PC-9 (cell line): ENCODE measurements at regions not wholly inside any gene's neighbourhood (a gene's known extent, or its start where the extent isn't known, plus 50 kb on each side); places are given as distances from the start of the nearest gene placed in this dataset.

ENCODE experiments used
- BruUV-seq: library from RNA; stranded (reverse); fragments of 400-500 nt; replicated peaks from 2 replicates; lab custom pipeline; 2021; lab: Mats Ljungman, UMichigan
- CTCF ChIA-PET: fragments of 300-600 bp; sonication (Branson Sonifier 250); formaldehyde crosslinking; loops from one replicate; lab custom pipeline; 2022; ENCODE audit warnings: antibody characterized with exemption; lab: Charles Lee
- POLR2A ChIA-PET: fragments of 300-600 bp; sonication (Branson Sonifier 250); formaldehyde crosslinking; loops from one replicate; lab custom pipeline; 2022; ENCODE audit warnings: antibody characterized with exemption; ENCODE audit not compliant: unreplicated experiment; lab: Charles Lee
- DNase-seq, 2 experiments: peaks; one replicate each; pipeline versions ENCODE4 v3.0.0 to v3.0.0-alpha.2; 2015 to 2022; ENCODE audit warnings: mixed read lengths in 1 of 2
- H2AFZ ChIP-seq: fragments of 200-600 bp; sonication (generic); 2 replicates; pipeline ENCODE4 v1.8.1; 2017; ENCODE audit warnings: antibody characterized with exemption
- H3F3A ChIP-seq: fragments of 200-600 bp; sonication (generic); 2 replicates; pipeline ENCODE4 v1.8.1; 2017; ENCODE audit warnings: antibody characterized with exemption, mild to moderate bottlenecking, low read depth; ENCODE audit not compliant: insufficient read depth
- H3K27ac ChIP-seq: fragments of 200-600 bp; sonication (generic); 2 replicates; pipeline ENCODE4 v1.6.1; 2016; ENCODE audit warnings: mixed run types
- H3K27me3 ChIP-seq: fragments of 200-600 bp; sonication (generic); 2 replicates; pipeline ENCODE4 v1.6.1; 2016; ENCODE audit warnings: low read depth, mixed run types; ENCODE audit not compliant: insufficient read depth
- H3K36me3 ChIP-seq: fragments of 200-600 bp; sonication (generic); 2 replicates; pipeline ENCODE4 v1.6.1; 2016; ENCODE audit warnings: low read depth, mixed run types
- H3K4me1 ChIP-seq: fragments of 200-600 bp; sonication (generic); replicated peaks from 2 replicates; pipeline ENCODE4 v1.6.1; 2016; ENCODE audit warnings: mixed run types; ENCODE audit not compliant: insufficient read depth
- H3K4me2 ChIP-seq: fragments of 200-600 bp; sonication (generic); 2 replicates; pipeline ENCODE4 v1.6.1; 2017; ENCODE audit warnings: mixed run types
- H3K4me3 ChIP-seq: fragments of 200-600 bp; sonication (generic); 2 replicates; pipeline ENCODE4 v1.6.1; 2016; ENCODE audit warnings: mixed run types
- H3K79me2 ChIP-seq: fragments of 200-600 bp; sonication (generic); 2 replicates; pipeline ENCODE4 v1.6.1; 2017; ENCODE audit warnings: low read depth, mixed run types
- H3K9me2 ChIP-seq: fragments of 200-600 bp; sonication (generic); 2 replicates; pipeline ENCODE4 v1.8.1; 2017; ENCODE audit warnings: mild to moderate bottlenecking; ENCODE audit not compliant: insufficient read depth
- H3K9me3 ChIP-seq: fragments of 200-600 bp; sonication (generic); 2 replicates; pipeline ENCODE4 v1.8.1; 2016; ENCODE audit warnings: low read depth; ENCODE audit not compliant: insufficient read depth
- H4K20me1 ChIP-seq: fragments of 200-600 bp; sonication (generic); 2 replicates; pipeline ENCODE4 v1.8.1; 2017; ENCODE audit not compliant: insufficient read depth
- EZH2 ChIP-seq: fragments of 200-600 bp; sonication (generic); IDR thresholded peaks from 2 replicates; pipeline ENCODE4 v1.8.0; 2017; ENCODE audit warnings: antibody characterized with exemption, low read depth
- intact Hi-C: fragments of 100-400 bp; cut with micrococcal nuclease; formaldehyde crosslinking; loops from one replicate; pipeline ENCODE4 v1.10.0; 2022; ENCODE audit not compliant: unreplicated experiment
- TF ChIP-seq, protein P1 (sequence below): fragments of 200-600 bp; sonication (generic); conservative IDR thresholded peaks from 2 replicates; pipeline ENCODE4 v1.6.1; 2017; ENCODE audit warnings: mixed run types, antibody characterized with exemption, mild to moderate bottlenecking, moderate library complexity

DNA sequence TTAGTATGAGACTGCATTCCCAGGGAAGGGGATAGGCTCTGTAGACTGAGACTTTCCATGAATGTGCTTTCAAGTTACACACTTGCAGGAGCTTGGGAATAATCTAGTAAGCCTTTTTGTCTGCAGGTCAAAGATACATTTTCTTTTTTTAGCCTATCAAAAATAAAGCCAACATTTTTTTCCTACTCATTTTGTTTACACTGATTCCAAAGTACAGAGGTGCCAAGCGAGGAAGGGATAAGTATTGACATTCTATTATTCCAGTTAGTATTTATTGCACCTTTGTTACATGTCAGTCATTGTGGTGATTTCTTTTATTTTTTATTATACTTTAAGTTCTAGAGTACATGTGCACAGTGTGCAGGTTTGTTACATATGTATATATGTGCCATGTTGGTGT, 413.0 kb upstream of the CHORDC1 start:
- CTCF ChIA-PET = no interaction called here
- H3K9me2 ChIP-seq = no peaks in the 10 kb centered on the region
- TF ChIP-seq, protein P1, sequence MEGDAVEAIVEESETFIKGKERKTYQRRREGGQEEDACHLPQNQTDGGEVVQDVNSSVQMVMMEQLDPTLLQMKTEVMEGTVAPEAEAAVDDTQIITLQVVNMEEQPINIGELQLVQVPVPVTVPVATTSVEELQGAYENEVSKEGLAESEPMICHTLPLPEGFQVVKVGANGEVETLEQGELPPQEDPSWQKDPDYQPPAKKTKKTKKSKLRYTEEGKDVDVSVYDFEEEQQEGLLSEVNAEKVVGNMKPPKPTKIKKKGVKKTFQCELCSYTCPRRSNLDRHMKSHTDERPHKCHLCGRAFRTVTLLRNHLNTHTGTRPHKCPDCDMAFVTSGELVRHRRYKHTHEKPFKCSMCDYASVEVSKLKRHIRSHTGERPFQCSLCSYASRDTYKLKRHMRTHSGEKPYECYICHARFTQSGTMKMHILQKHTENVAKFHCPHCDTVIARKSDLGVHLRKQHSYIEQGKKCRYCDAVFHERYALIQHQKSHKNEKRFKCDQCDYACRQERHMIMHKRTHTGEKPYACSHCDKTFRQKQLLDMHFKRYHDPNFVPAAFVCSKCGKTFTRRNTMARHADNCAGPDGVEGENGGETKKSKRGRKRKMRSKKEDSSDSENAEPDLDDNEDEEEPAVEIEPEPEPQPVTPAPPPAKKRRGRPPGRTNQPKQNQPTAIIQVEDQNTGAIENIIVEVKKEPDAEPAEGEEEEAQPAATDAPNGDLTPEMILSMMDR = no peak
- no peak for TF ChIP-seq EZH2

GRCh38 chr11:90635151-90635550, 412.3 kb upstream of the CHORDC1 start:
- Histone ChIP-seq H3K27me3 (no peaks in the 10 kb centered on the region), H2AFZ (no peak overlapping the region), H3K4me2 (no peak overlapping the region), H3K79me2 (no peaks in the 10 kb centered on the region), H3K4me3 (no peak overlapping the region), H3K27ac (no peak overlapping the region), H3K9me3 (no peaks in the 10 kb centered on the region), H4K20me1 (no peaks in the 10 kb centered on the region), H3K36me3 (no peaks in the 10 kb centered on the region), H3K4me1 (no peaks in the 10 kb centered on the region), H3K9me2 (no peaks in the 10 kb centered on the region), H3F3A (no peaks in the 10 kb centered on the region)
- no TSS peak for BruUV-seq
- intact Hi-C loops = loop anchor here (10.0 kb wide), 1 partner anchor 610 kb away; no protein-coding TSS in a partner anchor
- DNase-seq = no peak
- TF ChIP-seq, protein P1 = no peak
- POLR2A ChIA-PET = no interaction called here
- CTCF ChIA-PET = no interaction called here

More for the DNA sequence above, 413.0 kb upstream of the CHORDC1 start:
- no peaks in the 10 kb centered on the region for H3K27me3 ChIP-seq
- BruUV-seq = no TSS peak
- H3K9me3 ChIP-seq = no peaks in the 10 kb centered on the region
- H3F3A ChIP-seq = no peaks in the 10 kb centered on the region
- no peak overlapping the region for H2AFZ ChIP-seq
- no peak overlapping the region for H3K27ac ChIP-seq
- H3K4me3 ChIP-seq = no peak overlapping the region
- intact Hi-C loops = loop anchor here (10.0 kb wide), 1 partner anchor 609 kb away; no protein-coding TSS in a partner anchor
- no peaks in the 10 kb centered on the region for H4K20me1 ChIP-seq
- no peaks in the 10 kb centered on the region for H3K4me1 ChIP-seq
- H3K36me3 ChIP-seq = no peaks in the 10 kb centered on the region
- no peaks in the 10 kb centered on the region for H3K79me2 ChIP-seq
- H3K4me2 ChIP-seq = no peak overlapping the region
- DNase-seq = no peak
- POLR2A ChIA-PET = no interaction called here

GRCh38 chr11:90630176-90630575, 407.3 kb upstream of the CHORDC1 start:
- ChIA-PET CTCF (no interaction called here), POLR2A (no interaction called here)
- Histone ChIP-seq H3K79me2 (no peaks in the 10 kb centered on the region), H3F3A (no peaks in the 10 kb centered on the region), H3K4me3 (no peak overlapping the region), H2AFZ (peak overlapping the region; percentile 37; the same call in 1 of the 2 replicates), H3K4me1 (no peaks in the 10 kb centered on the region), H4K20me1 (no peaks in the 10 kb centered on the region), H3K27me3 (no peaks in the 10 kb centered on the region), H3K4me2 (no peak overlapping the region), H3K36me3 (no peaks in the 10 kb centered on the region), H3K9me2 (no peaks in the 10 kb centered on the region), H3K27ac (no peak overlapping the region), H3K9me3 (no peaks in the 10 kb centered on the region)
- intact Hi-C loops = loop anchor here (10.0 kb wide), 1 partner anchor 615 kb away; no protein-coding TSS in a partner anchor
- TF ChIP-seq, protein P1 = no peak
- no peak for TF ChIP-seq EZH2
- BruUV-seq = no TSS peak
- no peak for DNase-seq
